ENCODE measurements at regions not wholly inside any gene's neighbourhood (a gene's known extent, or its start where the extent isn't known, plus 50 kb on each side); places are given as distances from the start of the nearest gene placed in this dataset.

- DNase-seq (ENCODE audit: low read depth in 3 of 3, low spot score in 2 of 3) = no peak
Observed at GRCh38 chr5:159835548-159835947, 80.7 kb upstream of the ADRA1B start.

- no peak for DNase-seq (ENCODE audit: low read depth in 3 of 3, low spot score in 2 of 3)
Observed at GRCh38 chr5:159836691-159837090, 79.6 kb upstream of the ADRA1B start.

GRCh38 chr5:159837860-159838259, 78.4 kb upstream of the ADRA1B start:
- DNase-seq (ENCODE audit: low read depth in 3 of 3, low spot score in 2 of 3) = no peak

GRCh38 chr5:159838551-159839222, 77.6 kb upstream of the ADRA1B start:
- no peak for DNase-seq (ENCODE audit: low read depth in 3 of 3, low spot score in 2 of 3)

- DNase-seq (ENCODE audit: low read depth in 3 of 3, low spot score in 2 of 3) = no peak
Observed at GRCh38 chr5:159844267-159845121, 71.8 kb upstream of the ADRA1B start.

- DNase-seq (ENCODE audit: low read depth in 3 of 3, low spot score in 2 of 3) = no peak
Observed at GRCh38 chr5:159849437-159850083, 66.7 kb upstream of the ADRA1B start.

- peak in 1 of 3 donors; percentile 35 for DNase-seq (ENCODE audit: low read depth in 3 of 3, low spot score in 2 of 3)
Observed at GRCh38 chr5:159850160-159850559, 66.1 kb upstream of the ADRA1B start.

- DNase-seq (ENCODE audit: low read depth in 3 of 3, low spot score in 2 of 3) = no peak
Observed at GRCh38 chr5:159851053-159851452, 65.2 kb upstream of the ADRA1B start.

- no peak for DNase-seq (ENCODE audit: low read depth in 3 of 3, low spot score in 2 of 3)
Observed at GRCh38 chr5:159854916-159855315, 61.4 kb upstream of the ADRA1B start.

GRCh38 chr5:159855476-159856191, 60.6 kb upstream of the ADRA1B start:
- DNase-seq (ENCODE audit: low read depth in 3 of 3, low spot score in 2 of 3) = no peak

GRCh38 chr5:159858871-159859270, 57.4 kb upstream of the ADRA1B start:
- DNase-seq (ENCODE audit: low read depth in 3 of 3, low spot score in 2 of 3) = no peak

GRCh38 chr5:159861086-159861485, 55.2 kb upstream of the ADRA1B start:
- no peak for DNase-seq (ENCODE audit: low read depth in 3 of 3, low spot score in 2 of 3)

GRCh38 chr5:159864885-159865691, 51.2 kb upstream of the ADRA1B start:
- DNase-seq (ENCODE audit: low read depth in 3 of 3, low spot score in 2 of 3) = no peak

GRCh38 chr5:159866093-159866492, 50.2 kb upstream of the ADRA1B start:
- DNase-seq (ENCODE audit: low read depth in 3 of 3, low spot score in 2 of 3) = no peak
